GM12891 (cell line): ENCODE measurements at regions not wholly inside any gene's neighbourhood (a gene's known extent, or its start where the extent isn't known, plus 50 kb on each side); places are given as distances from the start of the nearest gene placed in this dataset.
"Not testable (repeated sequence)": the region's sequence is repeated elsewhere in the genome, so short reads cannot be mapped to it uniquely, and the experiment has no call there.

Source experiments
- DNase-seq: peaks from one replicate; pipeline ENCODE4 v3.0.0; 2011; ENCODE audit warnings: low spot score; ENCODE audit not compliant: insufficient read length
- FAIRE-seq: peaks from 2 replicates; lab custom pipeline; 2011; peaks lifted over from hg19 to GRCh38; lab: Jason Lieb, UNC
- PAX5 ChIP-seq: IDR thresholded peaks from 2 replicates; pipeline ENCODE4 v1.6.1; 2011; ENCODE audit warnings: low read length, moderate library complexity, mild to moderate bottlenecking; ENCODE audit not compliant: insufficient read depth, severe bottlenecking
- POLR2A ChIP-seq: IDR thresholded peaks from 2 replicates; pipeline ENCODE4 v1.6.1; 2011; ENCODE audit warnings: low read depth, low read length, control low read depth
- POLR2AphosphoS5 ChIP-seq: IDR thresholded peaks from 2 replicates; pipeline ENCODE4 v1.6.1; 2011; ENCODE audit warnings: low read depth, low read length, control low read depth
- POU2F2 ChIP-seq: IDR thresholded peaks from 2 replicates; pipeline ENCODE4 v1.6.1; 2011; ENCODE audit warnings: low read depth, mild to moderate bottlenecking, control low read depth, low read length, moderate library complexity
- SPI1 ChIP-seq: IDR thresholded peaks from 2 replicates; pipeline ENCODE4 v1.6.1; 2011; ENCODE audit warnings: low read depth, low read length, control low read depth
- TAF1 ChIP-seq: IDR thresholded peaks from 2 replicates; pipeline ENCODE4 v1.6.1; 2011; ENCODE audit warnings: low read depth, low read length, control low read depth

DNA sequence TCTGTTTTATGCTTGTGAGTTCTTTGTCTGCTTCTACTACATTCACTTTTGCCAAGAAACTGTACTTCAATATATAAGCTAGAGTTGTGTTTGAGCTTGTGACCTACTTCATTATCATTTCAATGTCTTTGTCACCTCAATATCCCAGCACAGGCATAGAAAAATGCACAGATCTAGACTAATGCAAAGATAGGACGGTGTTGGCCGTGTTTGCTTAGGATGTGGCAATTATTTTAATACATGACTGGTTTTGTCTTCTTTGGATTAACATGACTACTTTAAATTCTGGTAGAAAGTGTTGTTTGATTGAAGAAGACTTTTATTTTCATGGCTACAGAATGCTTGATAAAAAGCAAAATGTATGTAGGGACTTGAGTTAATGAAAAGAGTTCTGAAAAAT, 1075.0 kb upstream of the GJE1 start:
- TF ChIP-seq POLR2AphosphoS5 (no peak), POU2F2 (no peak), SPI1 (no peak), TAF1 (no peak), POLR2A (no peak), PAX5 (no peak)
- FAIRE-seq (no peak), DNase-seq (no peak)

DNA sequence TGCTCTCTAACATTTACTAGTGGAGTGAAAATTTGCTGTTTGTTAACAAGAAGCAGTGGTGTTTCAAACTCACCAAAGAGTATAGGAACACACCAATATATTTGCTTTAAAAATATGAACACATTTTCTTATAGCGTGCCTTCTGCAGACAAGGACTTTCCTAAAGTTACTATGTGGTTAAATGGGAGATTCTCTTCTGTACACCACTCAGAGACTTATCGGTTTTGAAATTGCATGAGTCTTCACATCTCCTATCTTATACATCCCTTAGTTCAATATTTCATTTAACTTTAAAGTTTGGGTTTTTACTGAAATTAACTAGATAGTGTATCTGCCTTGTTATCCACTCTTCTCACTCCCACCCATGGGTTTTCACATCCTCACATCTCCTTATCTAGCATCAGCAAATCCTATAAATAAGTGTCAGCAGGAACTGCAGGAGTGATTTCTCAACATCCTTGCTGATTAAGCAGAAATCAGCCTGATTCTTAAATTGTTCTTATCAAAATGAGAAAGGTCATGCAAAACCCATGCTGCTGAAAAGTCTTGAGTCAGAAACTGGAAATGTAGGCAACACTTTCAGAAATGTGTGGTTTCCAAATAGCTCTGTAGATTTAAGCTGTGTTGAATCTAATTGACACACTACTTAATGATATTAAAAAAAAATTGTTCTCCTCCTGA, 1075.6 kb upstream of the GJE1 start:
- TF ChIP-seq PAX5 (no peak), SPI1 (no peak), POU2F2 (no peak), POLR2AphosphoS5 (no peak), POLR2A (no peak), TAF1 (no peak)
- DNase-seq = no peak

DNA sequence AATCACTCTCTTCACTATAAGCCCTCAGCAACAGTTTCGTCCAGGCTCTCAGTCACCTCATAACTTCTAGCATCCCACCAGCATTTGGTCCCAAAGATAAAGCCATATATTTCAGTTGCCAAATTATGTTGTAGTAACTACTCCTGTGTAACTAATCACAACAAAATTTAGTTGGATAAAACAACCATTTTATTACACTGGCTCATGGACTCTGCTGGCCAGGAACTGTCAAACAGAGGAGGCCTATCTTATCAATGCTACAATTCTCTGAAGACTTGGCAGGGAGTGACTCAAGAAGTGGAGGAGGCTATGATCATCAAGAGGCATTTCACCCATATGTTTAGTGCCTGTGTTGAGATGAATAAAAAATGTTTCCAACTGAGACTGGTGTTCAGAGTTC, 1082.3 kb upstream of the GJE1 start:
- DNase-seq (no peak), FAIRE-seq (no peak)
- TF ChIP-seq POLR2AphosphoS5 = no peak

More for the DNA sequence above, 1075.6 kb upstream of the GJE1 start:
- FAIRE-seq = no peak

DNA sequence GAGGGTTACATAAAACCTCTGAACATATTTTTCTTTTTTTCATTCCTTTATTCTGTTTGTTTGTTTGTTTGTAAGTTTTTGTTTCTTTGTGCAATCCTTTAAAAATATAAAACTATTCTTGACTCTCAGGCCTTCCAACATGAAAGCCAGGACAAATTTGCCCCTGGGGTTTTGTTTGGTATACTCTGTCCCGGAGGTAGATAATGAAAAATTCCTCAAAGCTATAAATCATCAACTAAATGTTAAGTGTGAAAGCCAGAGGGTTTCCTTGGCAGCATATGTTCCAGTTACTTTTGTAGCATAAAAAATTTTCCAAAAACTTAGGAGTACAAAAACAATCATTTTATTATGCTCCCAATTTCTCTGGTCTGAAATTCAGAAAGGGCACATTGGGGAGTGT, 1084.3 kb upstream of the GJE1 start:
- DNase-seq = no peak
- FAIRE-seq = no peak
- no peak for TF ChIP-seq TAF1
- no peak for TF ChIP-seq SPI1
- TF ChIP-seq POLR2A = no peak
- no peak for TF ChIP-seq POLR2AphosphoS5
- no peak for TF ChIP-seq PAX5
- no peak for TF ChIP-seq POU2F2

DNA sequence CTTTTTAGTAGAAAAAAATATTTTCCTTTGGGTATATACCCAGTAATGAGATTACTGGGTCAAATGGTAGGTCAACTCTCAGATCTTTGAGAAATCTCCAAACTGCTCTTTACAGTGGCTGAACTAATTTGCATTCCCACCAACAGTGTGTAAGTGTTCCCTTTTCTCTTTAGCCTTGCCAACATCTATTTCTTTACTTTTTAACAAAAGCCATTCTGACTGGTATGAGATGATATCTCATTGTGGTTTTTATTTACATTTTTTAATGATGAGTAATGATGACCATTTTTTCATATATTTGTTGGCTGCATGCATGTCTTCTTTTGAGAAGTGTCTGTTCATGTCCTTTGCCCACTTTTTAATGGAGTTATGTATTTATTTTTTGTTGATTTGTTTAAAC, 1086.2 kb upstream of the GJE1 start:
- DNase-seq, FAIRE-seq: not testable (repeated sequence)

DNA sequence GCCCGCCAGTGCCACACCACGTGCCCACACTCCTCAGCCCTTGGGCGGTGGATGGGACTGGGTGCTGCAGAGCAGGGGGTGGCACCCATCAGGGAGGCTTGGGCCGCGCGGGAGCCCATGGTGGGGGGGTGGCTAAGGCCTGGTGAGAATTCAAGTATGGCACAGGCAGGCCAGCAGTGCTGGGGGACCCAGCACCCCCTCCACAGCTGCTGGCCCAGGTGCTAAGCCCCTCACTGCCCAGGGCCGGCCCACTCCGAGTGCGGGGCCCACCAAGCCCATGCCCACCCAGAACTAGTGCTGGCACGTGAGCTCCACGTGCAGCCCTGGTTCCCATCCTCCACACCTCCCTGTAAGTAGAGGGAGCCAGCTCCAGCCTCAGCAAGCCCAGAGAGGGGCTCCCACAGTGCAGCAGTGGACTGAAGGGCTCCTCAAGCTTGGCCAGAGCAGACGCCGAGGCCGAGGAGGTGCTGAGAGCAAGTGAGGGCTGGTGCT, 1091.1 kb upstream of the GJE1 start:
- FAIRE-seq (no peak), DNase-seq (no peak)
- TF ChIP-seq PAX5 (no peak), SPI1 (no peak), TAF1 (no peak), POLR2A (no peak), POU2F2 (no peak), POLR2AphosphoS5 (no peak)

DNA sequence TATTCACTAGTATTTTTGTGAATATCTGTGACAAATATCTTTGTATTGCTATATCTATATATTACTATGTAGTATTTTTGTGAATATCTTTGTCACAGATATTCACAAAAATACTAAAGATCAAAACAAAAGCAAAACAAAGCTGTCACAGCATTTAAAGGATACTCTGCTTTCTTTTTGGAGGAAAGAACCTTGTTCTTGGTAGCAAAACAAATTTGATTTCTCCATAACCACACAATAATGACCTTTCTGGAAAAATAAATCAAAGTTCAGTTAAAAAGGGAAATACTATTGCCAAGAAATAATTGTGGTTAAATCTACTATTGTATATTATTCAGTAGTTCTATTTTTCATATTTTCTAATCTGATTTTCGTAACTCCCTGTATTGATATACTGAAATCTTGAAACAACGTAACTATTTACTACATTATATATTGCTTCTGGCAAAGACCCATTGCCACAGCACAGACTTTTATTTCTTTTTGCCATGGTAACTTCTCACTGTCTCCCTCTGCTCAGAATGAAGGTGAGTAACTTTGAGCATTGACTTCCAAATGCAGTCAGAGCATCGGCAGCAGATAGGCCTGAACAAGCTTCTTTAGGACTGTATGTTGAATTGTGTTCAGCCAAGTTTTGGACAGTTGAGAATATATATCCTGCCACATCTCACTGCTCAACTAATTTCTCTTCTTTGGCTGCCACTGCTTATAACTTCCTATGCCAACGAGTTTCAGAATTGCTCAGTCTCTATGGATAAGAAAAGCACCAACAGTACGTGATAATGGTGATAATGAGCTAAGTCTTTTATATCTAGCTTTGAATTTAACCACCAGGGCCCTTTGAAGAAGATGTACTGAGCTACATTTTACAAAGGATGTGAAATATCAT, 1097.2 kb upstream of the GJE1 start:
- no peak for DNase-seq
- no peak for FAIRE-seq
- TF ChIP-seq POLR2AphosphoS5 (no peak), SPI1 (no peak), TAF1 (no peak), PAX5 (no peak), POU2F2 (no peak), POLR2A (no peak)

DNA sequence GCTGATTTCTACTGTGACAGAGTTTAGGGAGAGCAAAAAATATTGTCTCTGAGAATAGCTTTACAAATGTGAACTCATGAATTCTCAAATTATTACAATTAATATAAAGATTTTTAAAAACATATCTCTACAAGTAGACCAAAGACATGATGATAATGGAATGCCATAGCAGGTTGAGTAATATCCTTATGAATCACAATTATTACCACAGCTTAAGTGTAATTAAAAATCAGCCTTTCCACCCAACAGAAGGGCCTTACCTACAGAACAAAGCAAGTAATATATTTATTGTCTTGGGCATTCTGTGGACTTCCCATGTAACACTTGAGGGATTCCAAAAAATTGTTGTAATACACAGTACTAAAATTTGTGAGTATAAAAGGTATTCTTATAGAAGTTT, 1099.6 kb upstream of the GJE1 start:
- TF ChIP-seq TAF1 (no peak), SPI1 (no peak), PAX5 (no peak), POLR2AphosphoS5 (no peak), POLR2A (no peak), POU2F2 (no peak)
- no peak for DNase-seq
- FAIRE-seq = no peak

DNA sequence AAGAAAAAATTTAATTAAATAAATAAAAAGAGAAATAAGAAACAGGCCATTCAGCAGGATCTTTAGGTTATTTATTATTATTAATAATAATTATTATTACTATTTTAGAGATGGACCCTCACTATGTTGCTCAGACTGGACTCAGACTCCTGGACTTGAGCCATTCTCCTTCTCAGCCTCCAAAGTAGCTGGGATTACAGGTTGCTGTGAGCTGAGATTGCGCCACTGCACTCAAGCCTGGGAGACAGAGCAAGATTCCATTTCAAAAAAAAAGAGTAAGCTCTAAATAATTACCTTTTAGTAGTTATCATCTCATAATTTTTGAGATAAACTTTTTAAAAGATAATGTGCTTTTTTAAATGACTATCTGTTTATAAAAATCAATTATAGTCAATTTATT, 1102.8 kb upstream of the GJE1 start:
- no peak for FAIRE-seq
- no peak for DNase-seq

DNA sequence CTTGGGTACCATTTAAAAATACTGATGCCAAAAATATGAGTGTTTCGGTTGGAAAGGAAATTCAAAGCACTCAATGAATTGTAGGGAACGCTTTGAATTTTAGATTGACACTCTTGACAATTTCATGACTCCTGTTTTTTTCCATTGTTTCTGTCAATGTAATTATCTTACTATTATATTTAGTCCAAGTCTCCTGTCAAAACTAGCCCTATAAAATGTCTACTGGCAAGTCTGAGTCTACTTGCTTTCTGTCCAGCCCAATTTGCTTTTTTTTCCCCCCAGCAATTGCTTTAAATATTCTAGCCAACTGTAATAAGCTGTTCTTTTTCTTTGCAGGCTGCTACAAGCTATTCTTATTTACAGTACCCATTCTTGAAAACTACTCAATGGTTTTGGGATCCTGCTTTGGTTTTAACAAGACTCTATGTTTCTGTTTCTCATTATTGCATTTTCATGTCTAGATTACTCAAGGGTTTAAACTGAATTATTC, 1103.9 kb upstream of the GJE1 start:
- FAIRE-seq = no peak
- no peak for TF ChIP-seq PAX5

More for the DNA sequence above, 1102.8 kb upstream of the GJE1 start:
- TF ChIP-seq PAX5 (no peak), TAF1 (no peak), POU2F2 (no peak), POLR2AphosphoS5 (no peak)

DNA sequence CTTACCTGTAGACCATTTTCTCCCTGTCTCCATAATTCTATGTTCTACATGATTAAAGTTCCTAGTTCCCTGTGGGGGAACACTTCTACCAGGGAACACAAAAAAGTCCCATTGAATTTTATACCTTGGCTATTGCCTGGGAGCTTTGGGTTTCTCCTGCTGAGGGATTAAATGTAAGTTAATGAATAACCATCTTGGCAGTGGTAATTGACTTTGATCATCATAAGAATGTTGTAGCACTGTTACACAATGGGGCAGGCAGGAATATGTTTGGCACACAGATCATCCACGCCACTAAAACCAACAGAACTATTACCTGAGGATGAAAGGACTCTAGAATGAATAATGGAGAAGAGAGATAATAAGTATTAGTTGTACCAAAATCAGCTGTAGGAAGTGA, 1106.2 kb upstream of the GJE1 start:
- TF ChIP-seq POLR2AphosphoS5 (no peak), SPI1 (no peak), PAX5 (no peak), POU2F2 (no peak), TAF1 (no peak), POLR2A (no peak)
- no peak for FAIRE-seq
- DNase-seq = no peak

More for the DNA sequence above, 1103.9 kb upstream of the GJE1 start:
- DNase-seq = no peak
